ENCODE measurements at regions not wholly inside any gene's neighbourhood (a gene's known extent, or its start where the extent isn't known, plus 50 kb on each side); places are given as distances from the start of the nearest gene placed in this dataset.

GRCh38 chr6:14790976-14791375 is 454.9 kb upstream of the JARID2 start:
- no peaks in the 10 kb centered on the region for H3K27me3 ChIP-seq
- H3K4me3 ChIP-seq = no peak overlapping the region
- 23% methylated on average over 1 of the region's 1 CpG for WGBS
- intact Hi-C loops (cut with DNase I) = no loop called here
- no peaks in the 10 kb centered on the region for H3K36me3 ChIP-seq
- H3K9me3 ChIP-seq = no peaks in the 10 kb centered on the region
- no peak overlapping the region for H3K27ac ChIP-seq (replicated peaks in 1 of 4)
- no peak for DNase-seq (ENCODE audit: extremely low spot score)
- no peak for TF ChIP-seq EP300 (IDR thresholded peaks at IDR 0.05)
- TF ChIP-seq CTCF (IDR thresholded peaks at IDR 0.05) = no peak
- TF ChIP-seq POLR2A (IDR thresholded peaks at IDR 0.05; ENCODE audit: low read depth) = no peak
- TF ChIP-seq POLR2AphosphoS5 (IDR thresholded peaks at IDR 0.05) = no peak
- H3K4me1 ChIP-seq = peaks cover 0 to 15% (median 11%) of the 10 kb centered on the region in 4 donors

DNA sequence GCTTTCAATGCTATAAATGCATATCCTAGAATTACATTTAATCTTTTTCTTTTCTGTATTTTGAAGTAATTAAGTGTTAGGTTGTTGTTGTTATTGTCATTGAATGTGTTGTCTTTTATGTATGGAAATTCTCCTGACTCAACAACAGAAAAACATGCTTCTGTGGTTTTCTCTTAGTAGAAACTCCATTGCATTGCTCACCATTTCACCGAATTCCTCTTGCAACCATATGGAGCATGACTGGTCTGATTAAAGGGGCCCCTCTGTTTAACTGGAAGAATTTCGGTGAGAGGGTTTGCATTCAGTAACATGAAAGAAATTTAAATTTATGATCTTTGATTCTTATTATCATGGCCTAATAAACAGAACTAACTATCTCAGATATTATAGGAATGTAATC is 454.3 kb upstream of the JARID2 start:
- H3K36me3 ChIP-seq = no peaks in the 10 kb centered on the region
- no peaks in the 10 kb centered on the region for H3K9me3 ChIP-seq
- 83% methylated on average over 2 of the region's 2 CpGs for WGBS
- H3K4me1 ChIP-seq = peaks cover 0 to 15% (median 11%) of the 10 kb centered on the region in 4 donors
- no peak for DNase-seq (ENCODE audit: extremely low spot score)
- no peaks in the 10 kb centered on the region for H3K27me3 ChIP-seq
- H3K27ac ChIP-seq (replicated peaks in 1 of 4) = no peak overlapping the region
- TF ChIP-seq POLR2AphosphoS5 (IDR thresholded peaks at IDR 0.05) (no peak), CTCF (IDR thresholded peaks at IDR 0.05) (no peak), EP300 (IDR thresholded peaks at IDR 0.05) (no peak), POLR2A (IDR thresholded peaks at IDR 0.05; ENCODE audit: low read depth) (no peak)
- no peak overlapping the region for H3K4me3 ChIP-seq
- intact Hi-C loops (cut with DNase I) = no loop called here

DNA sequence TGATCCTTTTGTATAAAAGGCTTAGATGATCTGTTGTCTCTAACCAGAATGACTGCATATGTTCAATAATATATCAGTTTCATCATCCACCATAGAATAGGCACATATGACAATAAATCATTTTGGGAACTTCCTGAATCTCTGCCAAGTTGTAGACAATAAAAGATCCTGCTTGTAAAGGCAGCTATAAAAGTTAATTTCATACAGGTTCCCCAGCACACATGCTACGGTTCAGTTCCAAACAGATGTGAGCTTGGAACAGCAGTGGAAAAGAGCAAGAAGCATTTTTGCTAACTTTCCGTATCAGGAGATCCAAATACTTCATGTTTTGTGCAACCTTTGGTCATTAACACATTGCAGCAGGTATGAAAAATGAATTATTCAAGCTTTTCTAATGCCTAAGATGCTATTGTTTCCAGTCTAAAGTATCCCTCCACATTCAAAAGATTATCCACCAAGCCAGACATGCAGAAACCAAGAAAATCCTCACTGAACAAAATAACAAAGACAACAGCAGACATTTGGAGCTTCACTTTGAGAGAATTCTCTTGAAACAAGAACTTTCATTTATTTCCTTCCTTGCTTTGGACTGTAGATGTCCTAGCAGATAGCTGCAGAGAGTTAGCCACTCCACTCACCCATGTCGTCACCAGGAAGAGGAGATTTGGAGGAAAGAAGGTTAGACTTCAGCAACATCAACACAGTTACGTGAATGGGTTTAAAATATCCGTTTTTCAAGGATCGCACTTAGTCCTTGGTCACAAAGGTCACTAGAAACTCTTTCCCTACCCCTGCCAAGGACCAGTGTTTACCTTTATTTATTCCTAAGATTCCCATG is 453.5 kb upstream of the JARID2 start:
- Histone ChIP-seq H3K27me3 (no peaks in the 10 kb centered on the region), H3K27ac (replicated peaks in 1 of 4) (no peak overlapping the region), H3K4me1 (peaks cover 0 to 15% (median 11%) of the 10 kb centered on the region in 4 donors), H3K36me3 (no peaks in the 10 kb centered on the region), H3K4me3 (no peak overlapping the region), H3K9me3 (no peaks in the 10 kb centered on the region)
- intact Hi-C loops (cut with DNase I) = no loop called here
- TF ChIP-seq POLR2AphosphoS5 (IDR thresholded peaks at IDR 0.05) (no peak), POLR2A (IDR thresholded peaks at IDR 0.05; ENCODE audit: low read depth) (no peak), EP300 (IDR thresholded peaks at IDR 0.05) (no peak), CTCF (IDR thresholded peaks at IDR 0.05) (no peak)
- DNase-seq (ENCODE audit: extremely low spot score) = no peak
- WGBS = 84% methylated on average over 6 of the region's 6 CpGs

- Histone ChIP-seq H3K4me3 (no peak overlapping the region), H3K4me1 (peaks cover 0 to 18% (median 14%) of the 10 kb centered on the region in 4 donors), H3K27me3 (no peaks in the 10 kb centered on the region), H3K36me3 (no peaks in the 10 kb centered on the region), H3K27ac (replicated peaks in 1 of 4) (no peak overlapping the region), H3K9me3 (peaks cover 0 to 4% (median 0%) of the 10 kb centered on the region in 4 donors)
- WGBS = 96% methylated on average over 7 of the region's 7 CpGs
- intact Hi-C loops (cut with DNase I) = no loop called here
- TF ChIP-seq POLR2A (IDR thresholded peaks at IDR 0.05; ENCODE audit: low read depth) (no peak), CTCF (IDR thresholded peaks at IDR 0.05) (no peak), POLR2AphosphoS5 (IDR thresholded peaks at IDR 0.05) (no peak), EP300 (IDR thresholded peaks at IDR 0.05) (no peak)
- no peak for DNase-seq (ENCODE audit: extremely low spot score)
Measured at GRCh38 chr6:14795451-14795850, 450.4 kb upstream of the JARID2 start.
